HG03521 (cell line): ENCODE measurements at regions not wholly inside any gene's neighbourhood (a gene's known extent, or its start where the extent isn't known, plus 50 kb on each side); places are given as distances from the start of the nearest gene placed in this dataset.
"Not testable (repeated sequence)": the region's sequence is repeated elsewhere in the genome, so short reads cannot be mapped to it uniquely, and the experiment has no call there.

Source experiments
- ATAC-seq: cut with Tn5 transposase; IDR thresholded peaks from one replicate; pipeline ENCODE4 v1.9.1; 2021; ENCODE audit warnings: mild to moderate bottlenecking, moderate library complexity; ENCODE audit not compliant: unreplicated experiment

- no peak for ATAC-seq
Observed at GRCh38 chr17:70278844-70279462, 109.6 kb downstream of the KCNJ2 start.

- ATAC-seq = no peak
Observed at GRCh38 chr17:70286391-70286790, 117.1 kb downstream of the KCNJ2 start.

GRCh38 chr17:70288540-70289290 lies 119.4 kb downstream of the KCNJ2 start:
- no peak for ATAC-seq

GRCh38 chr17:70290770-70291169 lies 121.4 kb downstream of the KCNJ2 start:
- ATAC-seq = no peak

- ATAC-seq = no peak
Observed at GRCh38 chr17:70292366-70292765, 123.0 kb downstream of the KCNJ2 start.

GRCh38 chr17:70293564-70294310 lies 124.4 kb downstream of the KCNJ2 start:
- not testable (repeated sequence) for ATAC-seq

- no peak for ATAC-seq
Observed at GRCh38 chr17:70295329-70295728, 126.0 kb downstream of the KCNJ2 start.

GRCh38 chr17:70295731-70296130 lies 126.4 kb downstream of the KCNJ2 start:
- no peak for ATAC-seq

GRCh38 chr17:70296456-70296855 lies 127.1 kb downstream of the KCNJ2 start:
- ATAC-seq = no peak

- ATAC-seq = no peak
Observed at GRCh38 chr17:70297397-70297796, 128.1 kb downstream of the KCNJ2 start.

GRCh38 chr17:70298929-70299531 lies 129.7 kb downstream of the KCNJ2 start:
- no peak for ATAC-seq

- ATAC-seq = no peak
Observed at GRCh38 chr17:70307430-70308225, 138.3 kb downstream of the KCNJ2 start.

GRCh38 chr17:70308618-70309017 lies 139.3 kb downstream of the KCNJ2 start:
- no peak for ATAC-seq

- ATAC-seq = no peak
Observed at GRCh38 chr17:70310221-70310672, 140.9 kb downstream of the KCNJ2 start.

GRCh38 chr17:70313086-70313852 lies 143.9 kb downstream of the KCNJ2 start:
- no peak for ATAC-seq

- ATAC-seq = no peak
Observed at GRCh38 chr17:70314096-70314495, 144.8 kb downstream of the KCNJ2 start.

- ATAC-seq = no peak
Observed at GRCh38 chr17:70314506-70314905, 145.2 kb downstream of the KCNJ2 start.

- ATAC-seq = no peak
Observed at GRCh38 chr17:70317421-70317820, 148.1 kb downstream of the KCNJ2 start.

GRCh38 chr17:70318051-70318450 lies 148.7 kb downstream of the KCNJ2 start:
- ATAC-seq = no peak

GRCh38 chr17:70319516-70319915 lies 150.2 kb downstream of the KCNJ2 start:
- ATAC-seq = no peak
